Urinary bladder (tissue), 3 donors: ENCODE measurements at regions not wholly inside any gene's neighbourhood (a gene's known extent, or its start where the extent isn't known, plus 50 kb on each side); places are given as distances from the start of the nearest gene placed in this dataset.

ENCODE experiments used
- DNase-seq: peaks from one replicate; pipeline ENCODE4 v3.0.0-alpha.2; 2015; ENCODE audit errors: extremely low spot score
- H3K27ac ChIP-seq: one replicate; pipeline ENCODE4 v1.5.1; 2013; ENCODE audit warnings: low read depth, mild to moderate bottlenecking, moderate library complexity
- H3K36me3 ChIP-seq: one replicate; pipeline ENCODE4 v1.6.1; 2013; ENCODE audit warnings: mild to moderate bottlenecking, moderate library complexity; ENCODE audit not compliant: insufficient read depth
- H3K4me1 ChIP-seq: one replicate; pipeline ENCODE4 v1.6.1; 2013; ENCODE audit warnings: mild to moderate bottlenecking, moderate library complexity; ENCODE audit not compliant: insufficient read depth
- H3K4me3 ChIP-seq: one replicate; pipeline ENCODE4 v1.5.1; 2013; ENCODE audit warnings: low read depth, low read length
- WGBS: extraction: QIAGEN DNeasy Blood & Tissue Kit; methylation state at CpG from one replicate; pipeline ENCODE4 v1.1.7; 2013; 5-methylcytosine and 5-hydroxymethylcytosine counted together
- donor health status: healthy with polysubstance abuse.
- donor health status: healthy.

- Histone ChIP-seq H3K4me1 (no peaks in the 10 kb centered on the region), H3K36me3 (no peaks in the 10 kb centered on the region), H3K27ac (no peak overlapping the region), H3K4me3 (no peak overlapping the region)
- WGBS: 92% methylated on average over 3 of the region's 3 CpGs
- DNase-seq: no peak
These were observed 721.5 kb downstream of the POM121L12 start for GRCh38 chr7:53756946-53757345.

- Histone ChIP-seq H3K27ac (no peak overlapping the region), H3K4me3 (no peak overlapping the region), H3K36me3 (no peaks in the 10 kb centered on the region), H3K4me1 (no peaks in the 10 kb centered on the region)
- no peak for DNase-seq
These were observed 732.8 kb downstream of the POM121L12 start for GRCh38 chr7:53768186-53768585.

GRCh38 chr7:53771701-53772100, 736.3 kb downstream of the POM121L12 start:
- H3K4me3 ChIP-seq: no peak overlapping the region
- 86% methylated on average over 2 of the region's 2 CpGs for WGBS
- no peak overlapping the region for H3K27ac ChIP-seq
- no peaks in the 10 kb centered on the region for H3K36me3 ChIP-seq
- no peak for DNase-seq
- no peaks in the 10 kb centered on the region for H3K4me1 ChIP-seq

DNA sequence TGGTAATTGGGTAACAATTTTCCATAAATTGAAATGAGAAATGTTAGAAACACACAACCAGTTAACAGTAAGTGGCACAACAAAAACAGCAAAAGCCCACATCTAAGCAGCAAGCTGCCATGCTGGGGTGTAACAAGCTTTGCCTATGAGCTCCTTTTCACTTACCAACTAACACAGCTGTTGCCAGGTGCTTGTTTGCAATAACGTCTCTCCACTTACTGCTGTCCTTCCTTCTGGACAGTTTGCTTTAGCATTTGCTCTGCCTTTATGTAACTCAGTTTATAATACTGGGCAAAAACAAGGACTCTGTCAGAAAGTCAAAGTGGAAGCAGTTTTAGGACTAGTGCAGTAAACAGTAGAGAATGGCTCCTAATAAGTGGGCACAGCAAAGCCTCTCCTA, 740.9 kb downstream of the POM121L12 start:
- WGBS: 36% methylated on average over 1 of the region's 1 CpG
- Histone ChIP-seq H3K4me1 (no peaks in the 10 kb centered on the region), H3K4me3 (no peak overlapping the region), H3K36me3 (no peaks in the 10 kb centered on the region), H3K27ac (no peak overlapping the region)
- no peak for DNase-seq

- Histone ChIP-seq H3K27ac (no peak overlapping the region), H3K4me1 (no peaks in the 10 kb centered on the region), H3K4me3 (no peak overlapping the region), H3K36me3 (no peaks in the 10 kb centered on the region)
- WGBS: 89% methylated on average over 2 of the region's 2 CpGs
- no peak for DNase-seq
These were observed 752.4 kb upstream of the VSTM2A start for GRCh38 chr7:53789741-53790140.

DNA sequence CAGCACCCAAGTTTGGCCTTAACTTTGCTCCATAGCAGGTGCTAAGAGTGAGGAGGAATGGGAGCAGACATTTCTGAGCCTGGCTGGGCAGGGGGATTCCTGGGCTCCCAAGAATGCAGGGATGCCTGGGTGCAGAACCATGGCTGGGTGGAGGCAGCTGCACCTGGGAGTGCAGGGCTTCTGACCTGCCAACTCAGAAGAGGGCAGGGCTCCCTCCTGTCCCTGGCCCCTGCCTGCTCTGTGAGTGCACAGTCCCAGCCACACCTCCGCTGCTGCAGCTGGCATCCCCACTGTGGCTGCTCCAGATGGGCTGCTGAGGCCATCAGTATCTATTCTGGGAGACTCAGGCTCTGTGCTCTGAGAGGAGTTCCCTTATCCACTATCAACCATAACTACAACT, 747.4 kb upstream of the VSTM2A start:
- no peak for DNase-seq
- H3K4me1 ChIP-seq: no peaks in the 10 kb centered on the region
- H3K36me3 ChIP-seq: no peaks in the 10 kb centered on the region
- WGBS: 90% methylated on average over 1 of the region's 1 CpG
- H3K27ac ChIP-seq: no peak overlapping the region
- no peak overlapping the region for H3K4me3 ChIP-seq

GRCh38 chr7:53800746-53801145, 741.4 kb upstream of the VSTM2A start:
- 82% methylated on average over 4 of the region's 4 CpGs for WGBS
- DNase-seq: no peak

DNA sequence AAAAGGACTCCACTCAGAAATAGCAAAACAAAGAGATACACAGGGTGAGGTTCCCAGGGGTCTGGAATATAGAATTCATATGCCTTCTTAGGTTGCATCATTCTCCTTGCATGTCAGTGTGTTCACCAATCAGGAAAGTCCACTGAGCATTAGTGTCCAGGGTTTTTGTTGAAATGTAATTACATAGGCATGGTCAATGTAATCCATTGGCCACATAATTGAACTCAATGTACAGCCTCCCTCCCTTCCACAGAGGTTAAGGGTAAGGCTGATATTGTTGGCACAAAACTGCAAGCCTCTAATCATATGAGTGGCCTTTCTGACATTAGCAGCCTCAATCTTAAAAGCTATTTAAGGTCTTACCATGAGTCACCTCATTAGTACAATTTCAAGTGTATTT, 736.1 kb upstream of the VSTM2A start:
- Histone ChIP-seq H3K36me3 (no peaks in the 10 kb centered on the region), H3K4me1 (no peaks in the 10 kb centered on the region), H3K4me3 (no peak overlapping the region), H3K27ac (no peak overlapping the region)
- DNase-seq: no peak

More at GRCh38 chr7:53800746-53801145, 741.4 kb upstream of the VSTM2A start:
- H3K36me3 ChIP-seq: no peaks in the 10 kb centered on the region
- H3K4me1 ChIP-seq: no peaks in the 10 kb centered on the region
- H3K27ac ChIP-seq: no peak overlapping the region
- H3K4me3 ChIP-seq: no peak overlapping the region

DNA sequence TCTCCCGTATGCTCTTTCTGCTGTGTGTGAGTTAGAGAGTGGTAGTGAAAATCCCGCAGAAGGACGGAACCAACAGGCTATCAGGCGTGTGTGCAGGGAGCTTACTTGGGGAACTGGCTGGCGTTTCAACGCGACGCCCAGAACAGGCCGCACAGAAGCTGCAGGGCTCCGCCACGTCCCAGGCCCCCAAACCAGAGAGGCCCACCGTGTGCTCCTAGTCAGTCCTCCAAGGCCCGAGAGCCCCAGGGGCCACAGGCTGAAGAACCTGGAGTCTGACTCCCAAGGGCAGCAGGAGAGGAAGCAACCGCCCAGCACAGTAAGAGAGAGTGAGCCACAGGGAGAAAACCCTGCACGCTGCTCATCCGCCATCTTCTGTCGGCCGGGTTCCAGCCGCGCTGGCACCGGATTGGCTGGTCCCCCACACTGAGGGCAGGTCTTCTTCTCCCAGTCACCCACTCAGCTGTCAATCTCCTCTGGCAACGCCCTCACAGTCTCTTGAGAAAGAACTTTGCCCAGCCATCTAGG, 730.6 kb upstream of the VSTM2A start:
- no peak for DNase-seq
- WGBS: 86% methylated on average over 22 of the region's 22 CpGs
- Histone ChIP-seq H3K4me1 (no peaks in the 10 kb centered on the region), H3K36me3 (no peaks in the 10 kb centered on the region), H3K4me3 (no peak overlapping the region), H3K27ac (no peak overlapping the region)

DNA sequence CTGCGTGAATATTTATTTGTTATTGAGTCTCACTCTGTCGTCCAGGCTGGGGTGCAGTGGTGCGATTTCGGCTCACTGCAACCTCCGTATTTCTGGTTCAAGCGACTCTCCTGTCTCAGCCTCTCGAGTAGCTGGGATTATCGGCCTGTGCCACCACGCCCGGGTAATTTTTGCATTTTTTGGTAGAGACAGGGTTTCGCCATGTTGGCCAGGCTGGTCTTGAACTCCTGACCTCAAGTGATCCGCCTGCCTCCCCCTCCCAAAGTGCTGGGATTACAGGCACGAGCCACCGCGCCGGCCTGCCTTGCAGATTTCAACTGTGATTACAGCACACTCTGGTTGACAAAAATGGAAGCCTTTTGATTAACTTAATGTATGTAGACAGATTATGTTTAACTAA, 730.0 kb upstream of the VSTM2A start:
- Histone ChIP-seq H3K36me3 (no peaks in the 10 kb centered on the region), H3K27ac (no peak overlapping the region), H3K4me1 (no peaks in the 10 kb centered on the region), H3K4me3 (no peak overlapping the region)
- WGBS: 90% methylated on average over 16 of the region's 16 CpGs
- no peak for DNase-seq

DNA sequence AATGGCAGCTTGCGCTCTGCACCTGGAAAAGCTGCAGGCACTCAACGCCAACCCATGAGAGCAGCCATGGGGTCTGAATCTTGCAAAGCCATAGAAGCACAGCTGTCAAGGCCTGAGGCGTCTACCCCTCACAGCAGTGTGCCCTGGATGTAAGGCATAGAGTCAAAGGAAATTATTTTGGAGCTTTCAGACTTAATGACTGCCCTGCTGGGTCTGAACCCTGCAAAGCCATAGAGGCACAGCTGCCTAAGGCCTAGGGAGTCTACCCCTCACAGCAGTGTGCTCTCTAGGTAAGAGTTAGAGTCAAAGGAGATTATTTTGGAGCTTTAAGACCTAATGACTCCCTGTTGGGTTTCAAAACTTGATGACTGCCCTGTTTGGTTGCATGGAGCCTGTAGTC, 706.9 kb upstream of the VSTM2A start:
- WGBS: 86% methylated on average over 3 of the region's 3 CpGs
- no peaks in the 10 kb centered on the region for H3K4me1 ChIP-seq
- no peak for DNase-seq
- no peak overlapping the region for H3K4me3 ChIP-seq
- H3K27ac ChIP-seq: no peak overlapping the region
- H3K36me3 ChIP-seq: no peaks in the 10 kb centered on the region

DNA sequence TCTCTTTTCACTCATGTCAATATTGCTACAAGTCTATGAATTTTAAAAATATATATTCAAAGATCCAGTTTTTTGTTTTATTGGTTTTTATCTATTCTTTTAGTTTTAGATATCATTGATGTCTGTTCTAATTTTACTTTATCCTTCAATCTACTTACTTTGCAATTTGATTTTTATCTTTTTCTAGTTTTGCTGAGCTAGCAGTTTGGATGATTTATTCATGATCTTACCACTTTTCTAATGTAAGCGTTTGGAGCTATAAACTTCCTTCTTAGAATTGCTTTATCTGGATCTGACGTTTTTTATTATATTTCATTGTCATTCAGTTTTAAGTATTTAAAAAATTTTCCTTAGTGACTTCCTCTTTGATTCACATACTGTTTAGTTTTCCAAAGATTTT, 664.5 kb upstream of the VSTM2A start:
- Histone ChIP-seq H3K4me3 (no peak overlapping the region), H3K4me1 (no peaks in the 10 kb centered on the region), H3K36me3 (no peaks in the 10 kb centered on the region), H3K27ac (no peak overlapping the region)
- no peak for DNase-seq
- 7% methylated on average over 2 of the region's 2 CpGs for WGBS

GRCh38 chr7:53900856-53901528, 641.2 kb upstream of the VSTM2A start:
- Histone ChIP-seq H3K27ac (no peak overlapping the region), H3K4me1 (no peaks in the 10 kb centered on the region), H3K4me3 (no peak overlapping the region), H3K36me3 (no peaks in the 10 kb centered on the region)
- WGBS: 89% methylated on average over 9 of the region's 9 CpGs
- DNase-seq: no peak

GRCh38 chr7:53904355-53904754, 637.8 kb upstream of the VSTM2A start:
- DNase-seq: no peak
- Histone ChIP-seq H3K36me3 (no peaks in the 10 kb centered on the region), H3K4me3 (no peak overlapping the region), H3K27ac (no peak overlapping the region), H3K4me1 (no peaks in the 10 kb centered on the region)
- 58% methylated on average over 3 of the region's 3 CpGs for WGBS

DNA sequence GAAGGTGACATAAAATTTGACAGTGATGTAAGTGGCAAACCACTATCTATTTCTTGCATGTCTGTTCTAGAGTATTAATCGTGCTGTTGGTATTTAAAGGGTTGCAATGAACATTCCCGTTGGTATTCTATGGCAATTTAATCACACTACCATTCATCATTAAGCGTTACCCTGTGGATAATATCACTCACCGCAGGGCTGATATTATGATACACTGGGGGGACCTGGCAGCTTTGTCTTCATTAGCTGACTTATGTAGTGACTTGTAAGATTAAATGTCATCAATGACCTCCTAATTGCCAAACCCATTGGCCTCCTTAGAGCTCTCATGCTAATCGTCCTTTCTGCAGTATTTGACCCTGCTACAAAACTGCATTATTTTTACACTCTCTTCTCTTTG, 624.5 kb upstream of the VSTM2A start:
- Histone ChIP-seq H3K4me3 (no peak overlapping the region), H3K36me3 (no peaks in the 10 kb centered on the region), H3K27ac (no peak overlapping the region), H3K4me1 (no peaks in the 10 kb centered on the region)
- DNase-seq: no peak
- 88% methylated on average over 5 of the region's 5 CpGs for WGBS
